Neural progenitor cell (in vitro differentiated cells): ENCODE measurements at regions not wholly inside any gene's neighbourhood (a gene's known extent, or its start where the extent isn't known, plus 50 kb on each side); places are given as distances from the start of the nearest gene placed in this dataset.

Experiments
- DNase-seq: peaks from one replicate; pipeline ENCODE4 v3.0.0-alpha.2; 2016; ENCODE audit warnings: low spot score
- H2AFZ ChIP-seq: fragments of 200-600 bp; sonication (generic); replicated peaks from 2 replicates; pipeline ENCODE4 v1.6.1; 2016; ENCODE audit warnings: antibody characterized with exemption
- H3F3A ChIP-seq: fragments of 200-600 bp; sonication (generic); 2 replicates; pipeline ENCODE4 v1.6.1; 2016; ENCODE audit warnings: antibody characterized with exemption, low read depth
- H3K27ac ChIP-seq: fragments of 200-600 bp; sonication (generic); 2 replicates; pipeline ENCODE4 v1.5.1; 2016; ENCODE audit warnings: mild to moderate bottlenecking
- H3K27me3 ChIP-seq: fragments of 200-600 bp; sonication (generic); 2 replicates; pipeline ENCODE4 v1.6.1; 2016; ENCODE audit warnings: mild to moderate bottlenecking, moderate library complexity
- H3K36me3 ChIP-seq: fragments of 200-600 bp; sonication (generic); 2 replicates; pipeline ENCODE4 v1.5.1; 2016
- H3K4me1 ChIP-seq: fragments of 200-600 bp; sonication (generic); 2 replicates; pipeline ENCODE4 v1.6.1; 2016; ENCODE audit warnings: mixed run types
- H3K4me2 ChIP-seq: fragments of 200-600 bp; sonication (generic); 2 replicates; pipeline ENCODE4 v1.6.1; 2016
- H3K4me3 ChIP-seq: fragments of 200-600 bp; sonication (generic); 2 replicates; pipeline ENCODE4 v1.5.1; 2016
- H3K79me2 ChIP-seq: fragments of 200-600 bp; sonication (generic); 2 replicates; pipeline ENCODE4 v1.6.1; 2016; ENCODE audit warnings: low read depth
- H3K9ac ChIP-seq: fragments of 200-600 bp; sonication (generic); 2 replicates; pipeline ENCODE4 v1.6.1; 2016
- H3K9me3 ChIP-seq: fragments of 200-600 bp; sonication (generic); 2 replicates; pipeline ENCODE4 v1.5.1; 2016; ENCODE audit warnings: low read depth
- H4K20me1 ChIP-seq: fragments of 200-600 bp; sonication (generic); 2 replicates; pipeline ENCODE4 v1.6.1; 2016; ENCODE audit warnings: low read depth
- H3K27ac Mint-ChIP-seq: 3 replicates; pipeline ENCODE4 v1.8.0; 2021; ENCODE audit warnings: mixed read lengths
- H3K27me3 Mint-ChIP-seq: 2 replicates; pipeline ENCODE4 v1.8.0; 2022; ENCODE audit warnings: low read depth, mild to moderate bottlenecking, inconsistent platforms, moderate library complexity, mixed read lengths; ENCODE audit not compliant: insufficient read depth
- H3K36me3 Mint-ChIP-seq: 3 replicates; pipeline ENCODE4 v1.8.0; 2021; ENCODE audit warnings: mixed read lengths
- H3K4me1 Mint-ChIP-seq: 3 replicates; pipeline ENCODE4 v1.8.0; 2021; ENCODE audit warnings: mixed read lengths
- H3K4me3 Mint-ChIP-seq: 3 replicates; pipeline ENCODE4 v1.8.0; 2021; ENCODE audit warnings: mild to moderate bottlenecking, moderate library complexity, mixed read lengths
- H3K9me3 Mint-ChIP-seq: 3 replicates; pipeline ENCODE4 v1.8.0; 2020; ENCODE audit warnings: mixed read lengths
- CTCF ChIP-seq: fragments of 200-600 bp; sonication (generic); IDR thresholded peaks from 2 replicates; pipeline ENCODE4 v1.5.1; 2017; ENCODE audit warnings: antibody characterized with exemption, mild to moderate bottlenecking
- EZH2 ChIP-seq: fragments of 200-600 bp; sonication (generic); IDR thresholded peaks from 2 replicates; pipeline ENCODE4 v1.6.1; 2017; ENCODE audit warnings: antibody characterized with exemption, mild to moderate bottlenecking, moderate library complexity
- EZH2phosphoT487 ChIP-seq: fragments of 200-600 bp; sonication (generic); IDR thresholded peaks from 2 replicates; pipeline ENCODE4 v1.6.1; 2017; ENCODE audit warnings: antibody characterized with exemption

- no peak overlapping the region for H3K4me2 ChIP-seq
- Mint-ChIP-seq H3K4me1 (peaks cover 5% of the 10 kb centered on the region), H3K27me3 (no peaks in the 10 kb centered on the region), H3K36me3 (no peaks in the 10 kb centered on the region), H3K27ac (no peak overlapping the region), H3K9me3 (peaks cover 2% of the 10 kb centered on the region), H3K4me3 (no peak overlapping the region)
- no peaks in the 10 kb centered on the region for H4K20me1 ChIP-seq
- no peak overlapping the region for H3K9ac ChIP-seq
- H3F3A ChIP-seq = no peaks in the 10 kb centered on the region
- H3K79me2 ChIP-seq = no peaks in the 10 kb centered on the region
- H3K27me3 ChIP-seq = no peaks in the 10 kb centered on the region
- H3K4me1 ChIP-seq = no peaks in the 10 kb centered on the region
- no peak for DNase-seq
- H3K27ac ChIP-seq = no peak overlapping the region
- no peak for TF ChIP-seq CTCF
- no peak for TF ChIP-seq EZH2
- TF ChIP-seq EZH2phosphoT487 = no peak
- no peak overlapping the region for H3K4me3 ChIP-seq
- no peaks in the 10 kb centered on the region for H3K36me3 ChIP-seq
- H2AFZ ChIP-seq = no peak overlapping the region
- H3K9me3 ChIP-seq = no peaks in the 10 kb centered on the region
Observed at GRCh38 chr21:15992171-15992570, 262.4 kb downstream of the USP25 start.

- Histone ChIP-seq H4K20me1 (no peaks in the 10 kb centered on the region), H3K27me3 (no peaks in the 10 kb centered on the region), H2AFZ (no peak overlapping the region), H3K9me3 (no peaks in the 10 kb centered on the region), H3K36me3 (no peaks in the 10 kb centered on the region), H3K4me2 (no peak overlapping the region), H3K79me2 (no peaks in the 10 kb centered on the region), H3K9ac (no peak overlapping the region), H3K27ac (no peak overlapping the region), H3K4me3 (no peak overlapping the region), H3F3A (no peaks in the 10 kb centered on the region), H3K4me1 (no peaks in the 10 kb centered on the region)
- TF ChIP-seq CTCF = no peak
- no peak for TF ChIP-seq EZH2phosphoT487
- TF ChIP-seq EZH2 = no peak
- H3K4me1 Mint-ChIP-seq = peaks cover 5% of the 10 kb centered on the region
- DNase-seq = no peak
- no peaks in the 10 kb centered on the region for H3K27me3 Mint-ChIP-seq
- no peak overlapping the region for H3K27ac Mint-ChIP-seq
- no peak overlapping the region for H3K4me3 Mint-ChIP-seq
- peaks cover 2% of the 10 kb centered on the region for H3K9me3 Mint-ChIP-seq
- no peaks in the 10 kb centered on the region for H3K36me3 Mint-ChIP-seq
Observed at GRCh38 chr21:15993951-15994350, 264.2 kb downstream of the USP25 start.

GRCh38 chr21:15999741-16000140, 270.0 kb downstream of the USP25 start:
- Mint-ChIP-seq H3K9me3 (peaks cover 2% of the 10 kb centered on the region), H3K4me3 (no peak overlapping the region), H3K27me3 (peaks cover 3% of the 10 kb centered on the region), H3K36me3 (no peaks in the 10 kb centered on the region), H3K27ac (no peak overlapping the region), H3K4me1 (no peaks in the 10 kb centered on the region)
- H4K20me1 ChIP-seq = no peaks in the 10 kb centered on the region
- no peak overlapping the region for H2AFZ ChIP-seq
- H3K9ac ChIP-seq = no peak overlapping the region
- H3K79me2 ChIP-seq = no peaks in the 10 kb centered on the region
- TF ChIP-seq EZH2phosphoT487 = no peak
- no peak for TF ChIP-seq EZH2
- TF ChIP-seq CTCF = no peak
- no peak overlapping the region for H3K4me3 ChIP-seq
- DNase-seq = no peak
- no peak overlapping the region for H3K27ac ChIP-seq
- no peaks in the 10 kb centered on the region for H3F3A ChIP-seq
- no peaks in the 10 kb centered on the region for H3K27me3 ChIP-seq
- H3K36me3 ChIP-seq = no peaks in the 10 kb centered on the region
- H3K9me3 ChIP-seq = no peaks in the 10 kb centered on the region
- no peaks in the 10 kb centered on the region for H3K4me1 ChIP-seq
- H3K4me2 ChIP-seq = no peak overlapping the region
